Nephron progenitor cell (in vitro differentiated cells): ENCODE measurements at regions not wholly inside any gene's neighbourhood (a gene's known extent, or its start where the extent isn't known, plus 50 kb on each side); places are given as distances from the start of the nearest gene placed in this dataset.

Experiments used
- DNase-seq: peaks from one replicate; pipeline ENCODE4 v3.0.0; 2021
- H3K27ac Mint-ChIP-seq: 2 replicates; pipeline ENCODE4 v1.8.0; 2021; ENCODE audit warnings: mild to moderate bottlenecking, moderate library complexity, mixed read lengths
- H3K27me3 Mint-ChIP-seq: 2 replicates; pipeline ENCODE4 v1.8.0; 2021; ENCODE audit warnings: mild to moderate bottlenecking, low read depth, mixed read lengths; ENCODE audit not compliant: poor library complexity
- H3K36me3 Mint-ChIP-seq: 2 replicates; pipeline ENCODE4 v1.8.0; 2021; ENCODE audit warnings: low read depth, mixed read lengths
- H3K4me1 Mint-ChIP-seq: 2 replicates; pipeline ENCODE4 v1.8.0; 2021; ENCODE audit warnings: mixed read lengths
- H3K4me3 Mint-ChIP-seq: 2 replicates; pipeline ENCODE4 v1.8.0; 2021; ENCODE audit warnings: mild to moderate bottlenecking, moderate library complexity, mixed read lengths
- H3K9me3 Mint-ChIP-seq: 2 replicates; pipeline ENCODE4 v1.8.0; 2021; ENCODE audit warnings: mild to moderate bottlenecking, moderate library complexity, mixed read lengths
- CTCF ChIP-seq: fragments of 200-600 bp; sonication (generic); IDR thresholded peaks from 2 replicates; pipeline ENCODE4 v1.5.0; 2021; ENCODE audit warnings: antibody characterized with exemption

GRCh38 chr16:72372087-72373045 is 200.4 kb upstream of the PMFBP1 start:
- no peak for TF ChIP-seq CTCF
- DNase-seq = peak; percentile 4
- peaks cover 4% of the 10 kb centered on the region for H3K27me3 Mint-ChIP-seq
- H3K4me3 Mint-ChIP-seq = peak overlapping the region; percentile 43
- peaks cover 13% of the 10 kb centered on the region for H3K36me3 Mint-ChIP-seq
- H3K27ac Mint-ChIP-seq = no peak overlapping the region
- peaks cover 9% of the 10 kb centered on the region for H3K4me1 Mint-ChIP-seq
- peaks cover 9% of the 10 kb centered on the region for H3K9me3 Mint-ChIP-seq

- no peak overlapping the region for H3K27ac Mint-ChIP-seq
- peaks cover 14% of the 10 kb centered on the region for H3K36me3 Mint-ChIP-seq
- peak; percentile 66 for DNase-seq
- no peak for TF ChIP-seq CTCF
- H3K9me3 Mint-ChIP-seq = peaks cover 13% of the 10 kb centered on the region
- peaks cover 4% of the 10 kb centered on the region for H3K27me3 Mint-ChIP-seq
- H3K4me1 Mint-ChIP-seq = peaks cover 10% of the 10 kb centered on the region
- peak overlapping the region; percentile 12 for H3K4me3 Mint-ChIP-seq
These were observed 199.5 kb upstream of the PMFBP1 start for GRCh38 chr16:72371307-72372086.

DNA sequence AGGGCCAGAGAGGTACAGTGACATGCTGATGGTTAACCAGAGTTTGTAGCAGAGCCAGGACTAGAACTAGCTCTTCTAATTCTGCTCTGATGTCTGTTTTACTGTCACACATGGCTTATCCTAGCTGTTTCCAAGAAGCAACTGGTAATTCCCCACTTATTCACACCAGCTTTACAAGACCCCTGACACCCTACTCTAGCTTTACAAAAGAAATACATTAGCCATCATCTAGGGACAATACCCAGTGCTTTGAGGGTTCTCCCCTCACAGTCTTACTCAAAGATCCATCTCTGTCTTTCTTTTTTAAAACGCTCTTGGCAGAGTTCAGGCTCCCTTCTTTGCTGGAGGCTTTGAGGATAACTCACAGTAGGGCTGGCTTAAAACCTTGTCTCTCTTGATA is 197.3 kb upstream of the PMFBP1 start:
- peak overlapping the region; percentile 72 for H3K27ac Mint-ChIP-seq
- H3K36me3 Mint-ChIP-seq = peaks cover 34% of the 10 kb centered on the region

GRCh38 chr16:72367851-72368250 is 195.9 kb upstream of the PMFBP1 start:
- H3K36me3 Mint-ChIP-seq = peaks cover 37% of the 10 kb centered on the region
- H3K4me1 Mint-ChIP-seq = peaks cover 15% of the 10 kb centered on the region
- no peak for TF ChIP-seq CTCF
- peaks cover 31% of the 10 kb centered on the region for H3K9me3 Mint-ChIP-seq
- DNase-seq = no peak
- H3K4me3 Mint-ChIP-seq = no peak overlapping the region
- H3K27me3 Mint-ChIP-seq = peaks cover 4% of the 10 kb centered on the region
- no peak overlapping the region for H3K27ac Mint-ChIP-seq

More for the DNA sequence above, 197.3 kb upstream of the PMFBP1 start:
- Mint-ChIP-seq H3K9me3 (peaks cover 29% of the 10 kb centered on the region), H3K4me1 (peaks cover 10% of the 10 kb centered on the region), H3K4me3 (no peak overlapping the region), H3K27me3 (peaks cover 4% of the 10 kb centered on the region)
- no peak for DNase-seq
- no peak for TF ChIP-seq CTCF

DNA sequence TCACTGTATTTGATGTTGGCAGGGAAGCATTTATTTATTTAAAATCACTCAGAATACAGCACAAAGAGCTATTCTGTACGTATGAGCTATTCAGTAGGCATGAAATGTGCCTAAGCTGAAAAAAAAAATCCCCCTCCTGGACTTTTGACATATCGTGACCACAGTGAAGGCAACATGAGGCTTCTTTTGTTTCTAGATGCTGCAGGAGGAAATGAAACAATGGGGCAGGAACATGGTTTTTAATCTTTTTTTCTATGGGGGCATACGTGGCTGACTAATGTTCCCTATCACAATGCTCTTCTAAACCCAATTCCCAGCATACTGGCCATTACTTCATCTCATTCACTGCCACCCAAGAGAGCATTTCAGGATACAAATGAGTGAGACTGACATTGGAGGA is 191.0 kb upstream of the PMFBP1 start:
- Mint-ChIP-seq H3K36me3 (peaks cover 34% of the 10 kb centered on the region), H3K27me3 (no peaks in the 10 kb centered on the region), H3K27ac (no peak overlapping the region), H3K4me3 (no peak overlapping the region), H3K4me1 (peaks cover 31% of the 10 kb centered on the region), H3K9me3 (peaks cover 28% of the 10 kb centered on the region)
- DNase-seq = no peak
- no peak for TF ChIP-seq CTCF
